Lung microvascular endothelial cell (primary cell): ENCODE measurements at regions not wholly inside any gene's neighbourhood (a gene's known extent, or its start where the extent isn't known, plus 50 kb on each side); places are given as distances from the start of the nearest gene placed in this dataset.
A peak's percentile ranks its signal among the peaks of the same experiment; 100 is the strongest.

Source experiments
- DNase-seq, 2 donors: peaks; one replicate each; pipeline versions ENCODE4 v3.0.0 to v3.0.0-alpha.2; 2010; ENCODE audit warnings: low read depth in 2 of 2

DNA sequence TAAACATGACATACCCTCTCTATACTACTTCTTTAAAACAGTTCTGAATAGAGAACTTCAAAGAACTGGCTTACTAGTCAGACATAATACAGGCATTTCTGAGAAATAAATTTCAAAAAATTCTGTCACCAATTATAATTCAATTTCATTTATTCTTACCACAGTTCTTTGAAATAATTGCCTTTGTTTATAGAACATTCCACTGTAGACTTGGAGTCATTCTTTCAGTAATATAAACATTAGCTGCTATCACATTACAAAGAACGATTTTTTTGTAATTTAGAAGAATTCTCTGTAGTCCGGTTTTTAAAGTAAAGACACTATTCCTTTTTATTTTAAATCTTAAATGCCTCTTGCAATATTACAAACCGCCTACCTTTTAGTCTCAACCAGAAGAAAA, 146.4 kb upstream of the COL11A1 start:
- DNase-seq, result no peak

- peak; percentile 0 to 48 for DNase-seq
Measured at GRCh38 chr1:103250441-103250861, 142.1 kb upstream of the COL11A1 start.

DNA sequence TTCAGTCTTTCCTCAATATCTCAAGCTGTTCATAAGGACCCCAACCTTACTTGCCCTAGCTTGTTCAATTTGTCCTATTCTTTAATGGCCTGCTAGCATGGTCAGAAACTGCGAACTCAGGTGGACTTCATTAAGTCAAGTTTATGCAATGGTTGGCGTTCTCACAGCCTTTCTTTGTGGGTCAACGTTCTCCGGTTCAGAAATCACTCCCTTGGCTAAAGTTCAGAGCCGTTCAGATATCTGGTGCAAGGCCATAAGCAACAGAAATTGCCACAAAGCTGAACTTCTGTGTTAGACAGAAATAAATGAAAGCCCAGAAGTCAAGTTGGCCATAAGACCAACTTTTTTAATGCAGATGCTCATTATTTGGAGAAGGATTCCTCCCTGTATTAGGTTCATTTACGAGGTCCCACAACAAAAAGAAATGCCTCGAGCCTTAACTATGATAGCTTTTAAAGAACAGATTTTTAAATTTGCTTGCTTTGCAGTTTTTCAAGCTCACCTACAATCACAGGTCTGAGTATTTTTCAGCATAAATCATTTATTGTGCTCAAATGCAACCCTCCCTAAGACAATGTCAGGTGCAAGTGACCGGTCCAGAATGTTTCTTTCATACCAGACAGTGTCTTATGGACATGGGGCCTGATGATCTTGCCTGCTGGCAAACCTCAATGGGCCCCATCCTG, 140.2 kb upstream of the COL11A1 start:
- no peak for DNase-seq

DNA sequence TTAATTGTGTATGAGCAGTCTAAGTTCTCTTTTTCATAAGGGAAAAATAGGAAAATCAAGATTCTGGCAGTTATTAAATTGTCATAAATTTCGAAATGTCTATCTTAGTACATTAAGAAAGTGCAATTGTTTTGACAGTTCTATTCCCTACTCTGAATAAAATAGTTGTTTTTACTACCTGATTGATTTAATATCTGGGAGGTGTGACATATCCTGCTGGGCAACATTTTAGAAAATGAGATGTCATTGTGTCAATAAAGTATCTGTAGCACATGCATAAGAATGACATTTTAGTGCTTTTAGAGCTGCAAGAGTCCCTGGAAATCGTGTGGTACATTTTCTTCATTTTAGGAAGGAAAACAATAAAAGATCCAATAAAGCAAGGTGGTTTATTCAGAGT, 139.2 kb upstream of the COL11A1 start:
- no peak for DNase-seq

GRCh38 chr1:103243481-103243880, 135.2 kb upstream of the COL11A1 start:
- DNase-seq, result no peak

DNA sequence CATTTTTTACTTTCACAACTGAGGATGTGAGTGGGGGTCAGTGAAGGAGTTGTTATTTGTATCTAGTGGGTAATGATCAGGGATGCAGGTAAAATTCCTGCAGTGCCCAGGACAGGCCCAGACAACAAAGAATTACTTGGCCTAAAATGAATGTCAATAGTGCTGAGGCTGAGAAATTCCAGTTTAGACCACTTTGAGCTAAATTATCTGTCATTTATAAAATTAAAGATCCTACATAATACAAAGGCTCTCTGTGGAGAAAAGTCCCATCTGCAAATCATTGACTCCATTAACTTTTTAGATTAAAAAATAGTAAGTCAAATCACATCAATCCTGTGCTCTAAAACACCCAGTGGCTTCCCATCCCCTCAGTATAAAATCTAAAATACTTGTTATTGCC, 130.7 kb upstream of the COL11A1 start:
- no peak for DNase-seq

GRCh38 chr1:103230061-103230460, 121.7 kb upstream of the COL11A1 start:
- DNase-seq, result no peak

GRCh38 chr1:103220631-103221041, 112.3 kb upstream of the COL11A1 start:
- no peak for DNase-seq

DNA sequence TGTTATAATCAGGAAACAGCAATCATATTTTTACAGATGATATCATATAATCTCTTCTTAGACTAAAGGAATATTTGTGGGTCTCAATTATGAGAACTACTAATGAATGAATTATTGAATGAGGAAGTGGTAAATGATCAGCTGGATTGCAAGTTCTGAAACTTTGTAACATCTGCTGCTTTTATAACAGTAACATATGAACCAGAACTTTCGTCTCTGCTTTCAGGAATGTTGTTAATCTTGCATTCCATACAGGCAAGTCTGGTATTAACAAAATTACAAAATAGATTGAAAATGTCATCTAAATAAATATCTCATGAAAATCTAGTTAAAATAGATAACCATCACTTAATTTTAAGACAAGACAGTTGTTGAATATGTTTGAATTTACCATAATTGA, 110.5 kb upstream of the COL11A1 start:
- DNase-seq, result no peak

DNA sequence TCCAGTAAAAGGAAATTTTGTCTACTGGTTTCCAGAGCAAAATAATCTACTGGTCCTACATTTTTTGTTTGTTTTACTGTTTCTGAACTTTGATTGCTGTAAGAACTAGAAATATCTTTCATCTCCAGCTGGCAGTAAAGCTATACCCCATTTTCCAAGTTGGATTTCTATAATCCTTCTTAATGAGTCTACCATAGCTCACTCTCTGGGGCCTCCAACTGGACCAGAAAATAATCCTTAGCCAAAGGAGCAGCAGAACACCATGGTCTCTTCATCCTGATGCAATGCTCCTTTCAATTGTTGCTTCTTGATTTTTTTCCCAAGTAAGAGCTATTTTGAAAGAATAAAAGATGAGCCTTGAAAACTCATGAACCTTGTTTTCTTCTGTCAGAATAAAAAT, 110.0 kb upstream of the COL11A1 start:
- no peak for DNase-seq

GRCh38 chr1:103211073-103211472, 102.8 kb upstream of the COL11A1 start:
- DNase-seq, result no peak

- no peak for DNase-seq
Measured at GRCh38 chr1:103208844-103209243, 100.5 kb upstream of the COL11A1 start.

DNA sequence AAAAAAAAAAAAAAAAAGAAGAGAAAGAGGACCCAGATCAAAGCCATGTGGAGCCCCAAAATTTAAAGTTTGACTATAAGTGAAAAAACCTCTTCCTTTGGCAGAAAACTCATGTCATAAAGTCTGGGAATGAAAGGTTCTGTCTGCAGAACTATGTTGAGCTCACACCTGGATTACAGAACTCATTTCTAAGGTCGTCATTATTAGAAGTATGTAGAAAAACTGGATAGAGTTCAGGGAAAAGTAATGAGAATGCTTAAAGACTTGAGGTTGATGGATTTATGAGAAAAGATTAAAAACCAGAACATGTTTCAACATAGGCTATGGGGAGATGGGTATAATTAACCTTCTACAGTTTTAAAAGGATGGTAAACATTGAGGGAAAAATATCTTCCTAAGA, 90.7 kb upstream of the COL11A1 start:
- no peak for DNase-seq

DNA sequence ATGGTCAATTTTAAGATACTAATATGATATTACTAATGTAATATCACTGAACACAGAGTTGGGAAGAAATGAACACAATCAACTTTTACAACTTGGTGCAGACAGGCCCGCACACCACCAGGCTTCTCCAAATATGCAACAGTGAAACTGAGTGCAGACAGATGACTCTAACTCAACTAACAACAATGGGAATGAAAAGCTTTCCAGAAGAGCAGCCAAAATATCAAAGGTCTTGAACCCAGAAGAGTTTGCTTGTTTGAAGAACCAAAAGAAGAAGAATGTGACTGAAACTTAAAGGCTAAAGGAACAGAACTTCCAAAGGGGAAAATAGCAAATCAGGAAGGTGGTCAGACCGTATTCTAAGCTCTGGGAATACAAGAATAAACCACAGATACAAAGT, 89.8 kb upstream of the COL11A1 start:
- DNase-seq, result no peak

DNA sequence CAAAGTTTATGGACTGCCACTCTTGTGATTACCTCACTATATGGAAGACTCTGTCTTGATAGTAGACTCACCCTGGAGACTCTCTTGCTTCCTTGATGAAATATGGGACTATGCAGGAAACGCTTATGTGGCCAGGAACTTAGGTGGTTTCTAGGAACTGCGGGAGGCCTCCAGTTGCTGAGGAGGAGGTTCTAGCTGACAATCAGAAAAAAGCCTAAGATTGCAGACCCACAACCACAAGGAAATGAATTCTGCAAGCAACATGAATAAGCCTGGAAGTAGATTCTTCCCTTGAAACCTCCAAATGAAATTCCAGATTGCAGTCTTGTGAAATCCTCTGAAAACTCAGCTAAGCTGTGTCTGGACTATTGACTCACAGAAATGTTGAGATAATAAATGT, 88.9 kb upstream of the COL11A1 start:
- no peak for DNase-seq

GRCh38 chr1:103194984-103195383, 86.7 kb upstream of the COL11A1 start:
- no peak for DNase-seq

GRCh38 chr1:103194060-103194459, 85.7 kb upstream of the COL11A1 start:
- no peak for DNase-seq

GRCh38 chr1:103191327-103191726, 83.0 kb upstream of the COL11A1 start:
- no peak for DNase-seq

GRCh38 chr1:103190766-103191165, 82.4 kb upstream of the COL11A1 start:
- DNase-seq, result no peak

- no peak for DNase-seq
Measured at GRCh38 chr1:103187673-103188072, 79.4 kb upstream of the COL11A1 start.

DNA sequence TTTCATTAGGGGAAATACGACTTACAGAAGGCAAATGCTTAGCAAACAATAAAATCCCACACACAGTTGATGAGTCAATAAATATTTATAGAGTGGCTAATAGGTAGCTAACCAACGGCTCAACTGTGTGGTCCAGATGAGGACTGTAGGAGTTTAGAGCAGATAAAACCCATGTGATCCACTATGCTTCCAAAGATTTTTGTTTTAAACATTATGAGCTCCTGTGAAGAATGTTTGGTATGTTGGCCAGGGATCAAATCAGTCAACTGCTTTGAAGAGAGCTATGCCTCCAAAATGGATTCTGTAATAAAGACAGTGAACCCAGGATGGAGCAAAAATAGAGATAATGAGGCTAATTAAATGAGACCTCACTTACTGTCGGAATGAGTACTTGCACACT, 72.3 kb upstream of the COL11A1 start:
- no peak for DNase-seq

- no peak for DNase-seq
Measured at GRCh38 chr1:103177108-103177775, 68.9 kb upstream of the COL11A1 start.

- no peak for DNase-seq
Measured at GRCh38 chr1:103171041-103171590, 62.8 kb upstream of the COL11A1 start.
